ENCODE measurements at regions not wholly inside any gene's neighbourhood (a gene's known extent, or its start where the extent isn't known, plus 50 kb on each side); places are given as distances from the start of the nearest gene placed in this dataset.
A peak's percentile ranks its signal among the peaks of the same experiment; 100 is the strongest.
"Not testable (repeated sequence)": the region's sequence is repeated elsewhere in the genome, so short reads cannot be mapped to it uniquely, and the experiment has no call there.

DNA sequence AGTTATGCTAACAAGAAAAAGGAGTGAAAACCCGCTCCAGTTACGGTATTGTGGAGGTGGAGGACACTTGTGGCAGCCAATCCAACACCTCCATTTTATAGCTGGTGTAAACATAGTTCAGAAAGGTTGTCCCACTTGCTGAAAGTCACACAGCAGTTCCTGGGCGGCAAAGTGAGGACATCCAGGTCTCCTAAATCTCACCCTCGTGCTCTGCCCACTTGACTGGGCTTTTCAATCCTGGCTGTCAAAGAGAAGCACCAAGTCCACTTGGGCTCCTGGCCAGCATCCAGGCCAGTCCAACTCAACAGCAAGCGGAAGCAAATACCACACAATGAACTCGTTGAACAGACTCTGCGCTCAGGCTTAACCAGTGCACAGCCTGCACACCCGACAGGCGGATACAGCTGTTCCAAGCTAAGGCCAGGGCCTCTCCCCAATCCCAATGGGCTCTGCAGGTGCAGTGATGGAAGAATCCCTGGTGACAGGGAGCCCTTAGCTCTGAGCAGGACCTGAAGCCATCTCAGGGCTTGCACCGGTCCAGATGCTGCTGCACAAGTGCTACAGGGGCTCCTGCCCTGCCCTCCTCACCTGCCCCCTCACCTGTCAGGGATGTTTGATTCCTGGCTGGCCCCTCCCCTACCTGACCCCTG is 89.8 kb upstream of the METTL9 start:
- not testable (repeated sequence) for H3K36me3 ChIP-seq; DNase-seq (ENCODE audit: low spot score in 2 of 2); H3K4me3 ChIP-seq; H3K9me3 ChIP-seq; H3K27me3 ChIP-seq
- Histone ChIP-seq H3K4me1 (peaks cover 0 to 81% (median 71%) of the 10 kb centered on the region in 4 donors), H3K27ac (peak overlapping the region in 3 of 4 donors; percentile 34 to 80 (median 66))
- WGBS, 2 donors, result 55 to 59% methylated on average over 10 of the region's 10 CpGs

DNA sequence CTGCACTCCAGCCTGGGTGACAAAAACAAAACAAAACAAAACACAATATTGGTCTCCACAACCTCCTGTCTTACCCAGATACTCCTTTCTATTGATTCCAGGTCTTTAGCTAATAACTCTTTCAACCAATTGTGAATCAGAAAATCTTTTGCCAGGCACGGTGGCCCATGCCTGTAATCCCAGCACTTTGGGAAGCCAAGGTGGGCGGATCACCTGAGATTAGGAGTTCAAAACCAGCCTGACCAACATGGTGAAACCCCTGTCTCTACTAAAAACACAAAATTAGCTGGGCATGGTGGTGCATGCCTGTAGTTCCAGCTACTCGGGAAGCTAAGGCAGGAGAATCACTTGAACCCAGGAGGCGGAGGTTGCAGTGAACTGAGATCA is 88.5 kb upstream of the METTL9 start:
- not testable (repeated sequence) for H3K4me3 ChIP-seq; DNase-seq (ENCODE audit: low spot score in 2 of 2); H3K27me3 ChIP-seq; H3K36me3 ChIP-seq; H3K9me3 ChIP-seq
- WGBS, 2 donors, result 82 to 84% methylated on average over 4 of the region's 4 CpGs
- peak overlapping the region in 3 of 4 donors; percentile 52 to 80 (median 66) for H3K27ac ChIP-seq
- peaks cover 0 to 94% (median 71%) of the 10 kb centered on the region in 4 donors for H3K4me1 ChIP-seq

DNA sequence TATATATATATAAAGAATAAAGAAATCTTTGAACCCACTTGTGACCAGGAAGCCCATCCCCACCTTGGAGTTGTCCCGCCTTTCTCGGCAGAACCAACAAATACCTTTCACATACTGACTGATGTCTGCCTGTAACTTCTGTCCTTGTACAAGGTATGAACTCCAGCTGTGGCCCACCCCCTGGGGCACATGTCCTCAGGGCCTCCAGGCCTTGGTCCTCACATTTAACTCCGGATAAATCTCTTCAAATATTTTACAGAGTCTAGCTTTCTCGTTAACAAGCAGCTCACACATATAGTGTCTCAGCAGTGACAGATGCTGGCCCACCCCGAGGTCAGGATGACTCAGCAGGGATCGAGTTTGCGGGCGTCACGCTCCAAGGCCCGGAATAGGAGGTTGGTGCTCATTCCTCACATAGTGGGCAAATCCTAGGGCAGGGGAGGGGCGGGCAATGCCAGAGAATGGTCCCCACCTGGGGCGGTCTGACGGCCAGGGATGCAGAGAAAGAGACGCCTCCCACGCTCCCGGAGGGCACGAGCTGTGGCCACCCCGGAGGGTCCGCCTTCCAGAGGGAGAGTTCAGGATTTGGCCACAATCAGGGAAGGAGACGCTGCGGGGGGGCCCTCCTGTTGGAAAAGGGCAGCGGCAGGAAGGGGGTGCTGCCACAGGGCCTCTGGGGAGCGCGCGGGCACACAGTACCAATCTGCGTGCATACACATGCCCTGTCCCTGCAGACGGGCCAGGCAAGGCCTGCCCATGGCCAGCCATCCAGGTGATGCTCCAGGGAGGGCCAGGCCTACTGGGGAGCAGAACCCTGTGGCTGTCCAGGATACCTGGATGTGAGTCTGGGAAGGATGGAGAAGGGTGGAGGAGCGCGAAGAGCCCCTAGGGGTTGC is 87.8 kb upstream of the METTL9 start:
- WGBS, 2 donors, result 46 to 49% methylated on average over 29 of the region's 29 CpGs
- not testable (repeated sequence) for DNase-seq (ENCODE audit: low spot score in 2 of 2); H3K36me3 ChIP-seq; H3K9me3 ChIP-seq; H3K27me3 ChIP-seq
- Histone ChIP-seq H3K4me3 (peak overlapping the region in 1 of 4 donors; percentile 8), H3K4me1 (peaks cover 0 to 99% (median 71%) of the 10 kb centered on the region in 4 donors), H3K27ac (peak overlapping the region; percentile 42 to 80 (median 59))

DNA sequence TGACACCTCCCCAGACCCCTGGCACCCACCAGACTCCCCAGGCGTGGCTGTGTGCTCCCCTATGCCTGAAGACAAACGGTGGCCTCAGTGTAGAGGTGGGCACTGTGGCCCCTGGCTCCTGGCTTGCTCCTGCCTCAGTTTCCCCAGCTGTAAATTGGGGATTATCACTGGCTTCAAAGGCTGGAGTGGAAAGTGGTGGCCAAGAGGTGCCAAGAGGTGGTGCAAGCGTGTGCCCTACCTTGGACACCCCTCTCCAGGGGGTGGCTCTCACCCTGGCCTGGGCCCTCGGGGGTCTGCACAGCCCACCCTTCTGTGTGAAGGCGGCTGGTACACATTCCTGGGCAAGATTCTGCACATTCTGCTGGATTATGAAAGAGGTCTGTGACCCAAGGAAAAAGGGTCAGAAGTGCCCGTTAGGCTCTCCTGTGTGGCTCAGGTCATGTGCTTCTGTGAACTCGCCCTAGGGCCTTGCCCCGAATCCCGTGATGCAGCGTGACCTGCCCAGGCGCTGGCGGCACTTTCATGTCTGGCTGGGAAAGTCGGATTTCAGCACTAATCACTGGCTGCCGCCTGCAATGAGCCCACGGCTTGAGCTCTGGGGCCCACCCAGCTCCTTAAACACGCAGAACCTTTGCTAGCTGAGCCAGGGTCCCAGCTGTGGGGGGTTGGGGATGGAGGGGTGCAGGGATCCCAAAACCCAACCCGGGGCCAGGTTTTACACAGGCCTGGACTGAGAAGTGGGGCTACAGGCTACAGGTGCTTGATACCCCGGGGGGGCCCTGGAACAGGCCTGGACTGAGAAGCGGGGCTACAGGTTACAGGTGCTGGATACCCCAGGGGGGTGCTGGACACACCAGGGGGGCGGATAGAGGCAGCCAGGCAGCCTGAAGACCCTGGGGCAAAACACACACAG is 86.8 kb upstream of the METTL9 start:
- H3K9me3 ChIP-seq, H3K27me3 ChIP-seq, H3K4me3 ChIP-seq, H3K36me3 ChIP-seq: not testable (repeated sequence)
- H3K4me1 ChIP-seq, result peaks cover 0 to 98% (median 67%) of the 10 kb centered on the region in 4 donors
- DNase-seq (ENCODE audit: low spot score in 2 of 2), result peak; percentile 64 to 66
- H3K27ac ChIP-seq, result peak overlapping the region; percentile 42 to 80 (median 59)
- 53 to 55% methylated on average over 18 to 20 of the region's 20 CpGs for WGBS, 2 donors
- TF ChIP-seq EP300 (IDR thresholded peaks at IDR 0.05), result peak in 1 of 2 donors; percentile 59

DNA sequence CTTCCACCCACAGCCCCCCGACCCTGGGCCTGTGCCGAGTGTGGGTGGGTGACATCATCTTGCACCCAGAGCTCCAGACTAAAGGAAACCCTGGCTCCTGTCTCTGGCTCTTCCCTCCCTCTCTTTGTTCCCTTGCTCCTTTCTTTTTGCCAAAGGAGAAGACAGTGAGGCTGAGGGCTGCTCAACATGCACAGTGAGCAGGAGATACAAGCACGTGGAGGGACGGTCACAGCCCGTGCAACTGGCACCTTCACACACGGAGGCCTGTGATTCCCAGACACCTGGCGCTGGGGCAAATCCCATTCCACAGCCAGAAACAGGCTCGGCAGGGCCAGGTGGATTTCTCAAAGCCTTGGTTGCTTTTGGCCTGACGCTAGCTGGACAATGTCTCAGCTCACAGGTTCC is 86.0 kb upstream of the METTL9 start:
- WGBS, 2 donors, result 40 to 49% methylated on average over 8 to 9 of the region's 9 CpGs
- H3K4me3 ChIP-seq; H3K27me3 ChIP-seq; H3K36me3 ChIP-seq; DNase-seq (ENCODE audit: low spot score in 2 of 2); H3K9me3 ChIP-seq: not testable (repeated sequence)
- Histone ChIP-seq H3K27ac (peak overlapping the region in 3 of 4 donors; percentile 52 to 80 (median 66)), H3K4me1 (peaks cover 0 to 95% (median 63%) of the 10 kb centered on the region in 4 donors)

DNA sequence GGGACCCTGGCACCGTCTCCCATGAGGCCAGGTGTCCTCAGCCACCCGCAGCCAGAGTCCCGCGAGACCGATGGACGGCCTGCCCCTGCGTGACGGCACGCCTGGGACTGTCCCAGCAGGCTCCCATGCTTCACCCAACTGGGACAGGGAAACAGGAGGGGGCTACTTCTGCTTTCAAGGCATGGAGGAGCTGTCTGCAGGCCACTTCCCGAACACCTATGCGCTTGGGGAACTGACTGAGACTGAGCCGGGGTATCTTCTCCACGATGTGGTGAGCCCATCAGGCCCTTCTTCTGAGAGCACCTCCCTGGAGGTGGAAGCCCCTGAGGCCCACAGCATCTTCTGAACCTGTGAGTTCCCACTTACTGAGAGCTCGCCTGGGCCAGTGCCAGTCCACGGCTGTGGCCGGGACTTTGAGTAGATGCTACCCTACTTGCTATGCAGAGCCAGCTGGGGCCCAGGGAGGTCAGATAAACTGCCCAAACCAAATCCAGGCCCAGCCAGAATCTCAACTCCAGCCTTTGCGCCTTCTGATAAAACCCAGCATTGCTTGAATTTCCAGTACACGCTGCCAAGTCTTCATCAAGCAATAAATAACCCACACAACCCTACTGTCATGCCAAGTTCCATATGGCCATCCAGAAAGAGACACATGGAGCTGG is 85.4 kb upstream of the METTL9 start:
- not testable (repeated sequence) for H3K27me3 ChIP-seq; H3K9me3 ChIP-seq; H3K36me3 ChIP-seq; DNase-seq (ENCODE audit: low spot score in 2 of 2); H3K4me3 ChIP-seq
- WGBS, 2 donors, result 65 to 68% methylated on average over 18 of the region's 18 CpGs
- Histone ChIP-seq H3K4me1 (peaks cover 0 to 91% (median 58%) of the 10 kb centered on the region in 4 donors), H3K27ac (peak overlapping the region in 3 of 4 donors; percentile 52 to 80 (median 66))

DNA sequence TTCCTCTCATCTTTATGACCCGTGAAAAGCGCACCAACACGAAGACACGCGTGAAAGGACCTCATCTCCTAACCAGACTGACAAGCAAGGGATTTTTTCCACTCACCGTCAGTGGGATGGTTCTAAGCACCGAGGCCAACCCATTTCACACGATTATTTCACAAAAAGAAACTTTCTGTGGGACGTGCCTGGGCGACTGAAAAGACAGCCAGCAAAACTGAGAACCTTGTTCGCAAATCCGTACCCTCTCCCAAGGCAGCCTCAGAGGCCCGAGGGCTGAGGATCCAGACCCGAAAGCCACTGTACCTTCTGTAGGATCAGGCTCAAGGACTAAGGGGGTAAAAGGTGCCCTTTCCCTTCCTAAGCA is 84.9 kb upstream of the METTL9 start:
- H3K27ac ChIP-seq, result peak overlapping the region in 2 of 4 donors; percentile 66 to 80
- WGBS, 2 donors, result 67 to 74% methylated on average over 14 of the region's 14 CpGs
- H3K4me1 ChIP-seq, result peaks cover 0 to 86% (median 53%) of the 10 kb centered on the region in 4 donors

DNA sequence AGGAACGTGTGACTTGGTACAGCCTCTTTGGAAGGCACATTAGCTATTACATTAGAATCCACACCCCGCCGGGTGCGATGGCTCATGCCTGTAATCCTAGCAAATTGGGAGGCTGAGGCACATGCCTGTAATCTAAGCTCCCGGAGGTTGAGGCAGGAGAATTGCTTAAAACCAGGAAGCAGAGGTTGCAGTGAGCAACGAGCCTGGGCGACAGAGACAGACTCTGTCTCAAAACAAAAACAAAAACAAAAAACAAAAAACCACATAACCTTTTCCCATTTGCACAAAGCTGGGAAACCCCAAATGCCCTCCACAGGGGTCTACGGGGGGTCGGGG is 82.7 kb upstream of the METTL9 start:
- not testable (repeated sequence) for DNase-seq (ENCODE audit: low spot score in 2 of 2); H3K9me3 ChIP-seq; H3K27ac ChIP-seq; H3K36me3 ChIP-seq; H3K4me3 ChIP-seq; H3K27me3 ChIP-seq
- H3K4me1 ChIP-seq, result peaks cover 0 to 76% (median 35%) of the 10 kb centered on the region in 4 donors
- WGBS, 2 donors, result 46 to 64% methylated on average over 9 of the region's 9 CpGs

More for the DNA sequence above, 84.9 kb upstream of the METTL9 start:
- not testable (repeated sequence) for H3K27me3 ChIP-seq; H3K36me3 ChIP-seq; DNase-seq (ENCODE audit: low spot score in 2 of 2); H3K4me3 ChIP-seq; H3K9me3 ChIP-seq

DNA sequence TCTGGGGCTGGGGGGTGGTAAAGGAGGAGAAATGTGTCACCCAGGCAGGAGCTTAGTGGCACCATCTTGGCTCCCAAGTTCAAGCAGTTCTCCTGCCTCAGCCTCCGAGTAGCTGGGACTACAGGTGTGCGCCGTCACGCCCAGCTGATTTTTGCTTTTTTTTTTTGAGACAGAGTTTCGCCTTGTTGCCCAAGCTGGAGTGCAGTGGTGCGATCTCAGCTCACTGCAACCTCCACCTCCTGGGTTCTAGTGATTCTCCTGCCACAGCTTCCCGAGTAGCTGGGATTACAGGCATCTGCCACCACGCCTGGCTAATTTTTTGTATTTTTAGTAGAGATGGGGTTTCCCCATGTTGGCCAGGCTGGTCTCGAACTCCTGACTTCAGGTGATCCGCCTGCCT is 82.1 kb upstream of the METTL9 start:
- Histone ChIP-seq H3K4me1 (peaks cover 0 to 73% (median 29%) of the 10 kb centered on the region in 4 donors), H3K27ac (peak overlapping the region in 2 of 4 donors; percentile 9 to 78)
- H3K4me3 ChIP-seq; H3K36me3 ChIP-seq; H3K9me3 ChIP-seq; H3K27me3 ChIP-seq; DNase-seq (ENCODE audit: low spot score in 2 of 2): not testable (repeated sequence)
- 89% methylated on average over 10 of the region's 10 CpGs for WGBS, 2 donors

DNA sequence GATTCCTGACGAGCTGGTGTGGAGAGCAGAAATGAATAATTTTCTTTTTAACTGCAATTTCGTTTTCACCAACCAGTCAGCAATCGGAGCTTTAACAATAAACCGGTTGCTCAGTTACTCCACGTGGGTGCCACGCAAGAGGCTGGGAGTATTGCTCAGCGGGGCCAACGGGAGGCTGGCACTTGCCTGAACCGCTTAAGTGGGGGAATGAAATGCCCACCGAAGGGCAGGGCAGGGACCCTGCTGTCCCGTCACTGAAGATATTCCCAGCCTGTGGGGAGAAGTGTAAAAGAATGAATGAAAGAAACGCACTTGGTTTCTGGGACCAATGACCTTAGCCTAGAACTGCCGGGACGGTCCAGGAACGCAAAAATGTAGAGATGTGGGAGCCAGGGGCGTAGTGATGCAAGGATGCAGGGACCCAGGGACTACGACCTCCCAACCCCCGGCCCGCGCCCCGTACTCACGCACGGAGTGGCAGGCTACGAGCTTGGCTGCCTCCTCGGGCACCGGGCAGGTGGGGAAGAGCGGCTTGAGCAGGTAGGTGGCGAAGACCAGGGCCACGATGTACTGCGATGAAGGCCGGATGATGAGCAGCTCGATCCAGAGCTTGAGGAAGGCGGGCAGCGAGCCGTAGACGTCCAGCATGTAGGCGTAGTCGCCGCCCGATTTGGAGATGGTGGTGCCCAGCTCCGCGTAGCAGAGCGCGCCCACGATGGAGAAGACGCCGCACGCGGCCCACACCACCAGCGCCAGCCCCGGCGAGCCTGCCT is 79.8 kb upstream of the METTL9 start:
- Histone ChIP-seq H3K4me3 (peak overlapping the region; percentile 72 to 88 (median 76)), H3K27ac (peak overlapping the region; percentile 88 to 92 (median 91)), H3K4me1 (peaks cover 0 to 50% (median 8%) of the 10 kb centered on the region in 4 donors)
- H3K9me3 ChIP-seq; H3K36me3 ChIP-seq; H3K27me3 ChIP-seq; DNase-seq (ENCODE audit: low spot score in 2 of 2): not testable (repeated sequence)
- 0% methylated on average over 37 to 48 of the region's 52 CpGs for WGBS, 2 donors

Measured in tibial nerve (tissue), 4 donors.